ENCODE measurements at regions not wholly inside any gene's neighbourhood (a gene's known extent, or its start where the extent isn't known, plus 50 kb on each side); places are given as distances from the start of the nearest gene placed in this dataset.

DNA sequence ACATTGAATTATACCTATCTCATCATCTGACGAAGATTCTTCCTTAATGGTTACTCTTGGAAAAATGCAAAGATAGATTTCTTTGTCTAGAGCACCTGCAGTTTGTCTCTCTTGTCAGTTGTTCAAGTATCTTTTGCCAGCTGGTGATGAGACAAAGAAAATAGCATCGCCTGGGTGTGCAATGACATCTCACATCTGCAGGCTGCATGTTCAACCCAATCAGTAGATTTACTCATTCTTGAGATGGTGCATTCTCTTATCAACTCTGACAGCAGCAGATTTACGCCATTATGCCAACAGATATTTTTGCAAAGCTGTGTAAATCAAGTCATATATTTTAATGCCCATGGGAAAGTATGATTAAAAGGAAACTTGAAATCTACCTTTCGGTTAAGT is 164.6 kb upstream of the PDGFD start:
- H3K79me2 ChIP-seq (ENCODE audit: insufficient read depth, low read length) = no peaks in the 10 kb centered on the region
- no peak overlapping the region for H3K9ac ChIP-seq (ENCODE audit: insufficient read depth, low read depth, low read length)
- no peak overlapping the region for H3K27ac ChIP-seq (ENCODE audit: extremely low read length, insufficient read depth, low read length)
- H3K9me3 ChIP-seq (ENCODE audit: low read length) = no peaks in the 10 kb centered on the region
- 11% methylated on average over 4 of the region's 4 CpGs for WGBS (ENCODE audit: low lambda C conversion rate)
- TF ChIP-seq, protein P1, sequence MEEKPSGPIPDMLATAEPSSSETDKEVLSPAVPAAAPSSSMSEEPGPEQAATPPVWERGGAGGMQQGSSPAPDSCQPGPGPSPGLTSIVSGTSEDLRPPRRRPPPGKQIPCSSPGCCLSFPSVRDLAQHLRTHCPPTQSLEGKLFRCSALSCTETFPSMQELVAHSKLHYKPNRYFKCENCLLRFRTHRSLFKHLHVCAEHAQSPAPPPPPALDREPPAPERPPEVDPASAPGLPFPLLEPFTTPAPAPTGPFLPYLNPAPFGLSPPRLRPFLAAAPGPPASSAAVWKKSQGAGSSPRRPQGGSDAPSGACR (CRISPR knock-in tag; IDR thresholded peaks at IDR 0.05) = no peak
- TF ChIP-seq PHF5A (CRISPR knock-in tag; IDR thresholded peaks at IDR 0.05; ENCODE audit: low read depth, unreplicated experiment) (no peak), POLR2A (IDR thresholded peaks at IDR 0.05; ENCODE audit: insufficient read depth in 1 of 2, low read depth in 2 of 2, low read length in 2 of 2) (no peak), ELF3 (CRISPR knock-in tag; IDR thresholded peaks at IDR 0.05) (no peak), CREB1 (IDR thresholded peaks at IDR 0.05) (no peak), CREB1 (CRISPR knock-in tag; IDR thresholded peaks at IDR 0.05) (no peak), ZNF883 (CRISPR knock-in tag; IDR thresholded peaks at IDR 0.05; ENCODE audit: not compliant biosample characterization) (no peak), ZNF577 (CRISPR knock-in tag; IDR thresholded peaks at IDR 0.05; ENCODE audit: borderline replicate concordance, low read depth) (no peak), ZNF274 (CRISPR knock-in tag; IDR thresholded peaks at IDR 0.05) (no peak), ZNF557 (CRISPR knock-in tag; IDR thresholded peaks at IDR 0.05) (no peak), ZNF788 (CRISPR knock-in tag; IDR thresholded peaks at IDR 0.05; ENCODE audit: borderline replicate concordance) (no peak), ZXDC (CRISPR knock-in tag; IDR thresholded peaks at IDR 0.05) (no peak), ESRRA (CRISPR knock-in tag; IDR thresholded peaks at IDR 0.05; ENCODE audit: low read depth) (no peak), ZNF101 (CRISPR knock-in tag; IDR thresholded peaks at IDR 0.05; ENCODE audit: borderline replicate concordance, low read depth) (no peak), SAP130 (CRISPR knock-in tag; IDR thresholded peaks at IDR 0.05; ENCODE audit: low read depth) (no peak)
- POLR2A ChIA-PET = no interaction called here
- no peak overlapping the region for H3K4me2 ChIP-seq (ENCODE audit: low read depth, low read length)
- intact Hi-C loops (cut with micrococcal nuclease; ENCODE audit: unreplicated experiment) = no loop called here
- H3K36me3 ChIP-seq (replicated peaks in 1 of 2; ENCODE audit: control insufficient read depth in 1 of 2, insufficient read depth in 2 of 2, low read length in 2 of 2) = no peaks in the 10 kb centered on the region
- no peaks in the 10 kb centered on the region for H4K20me1 ChIP-seq (ENCODE audit: insufficient read depth, low read length)
- no peak for DNase-seq (ENCODE audit: low spot score)
- no peak for FAIRE-seq
- CTCF ChIA-PET (ENCODE audit: low intra/inter-chr PET ratio, low total read pairs) = no interaction called here
- H3K27me3 ChIP-seq (ENCODE audit: control insufficient read depth in 1 of 2, insufficient read depth in 2 of 2, low read length in 2 of 2) = no peaks in the 10 kb centered on the region
- H2AFZ ChIP-seq (ENCODE audit: low read length) = no peak overlapping the region
- no peaks in the 10 kb centered on the region for H3K4me1 ChIP-seq (ENCODE audit: insufficient read depth, low read length)
- BruUV-seq (replicated peaks) = no TSS peak
- no peak overlapping the region for H3K4me3 ChIP-seq (replicated peaks in 1 of 3; ENCODE audit: insufficient read depth in 1 of 3, low read depth in 2 of 3, low read length in 3 of 3)
- in situ Hi-C loops (cut with HindIII; ENCODE audit: extremely low pct_ligation_motif_present, low pct_unique_long_range_greater_than_20kb) = no loop called here
- ATAC-seq = no peak
